Hematopoietic multipotent progenitor cell treated with erythropoietin and hydrocortisone succinate and interleukin-3 and kit ligand, for 4 days (in vitro differentiated cells): ENCODE measurements at regions not wholly inside any gene's neighbourhood (a gene's known extent, or its start where the extent isn't known, plus 50 kb on each side); places are given as distances from the start of the nearest gene placed in this dataset.
A peak's percentile ranks its signal among the peaks of the same experiment; 100 is the strongest.

ENCODE experiments used
- DNase-seq: peaks from one replicate; pipeline ENCODE4 v3.0.0-alpha.2; 2015

DNA sequence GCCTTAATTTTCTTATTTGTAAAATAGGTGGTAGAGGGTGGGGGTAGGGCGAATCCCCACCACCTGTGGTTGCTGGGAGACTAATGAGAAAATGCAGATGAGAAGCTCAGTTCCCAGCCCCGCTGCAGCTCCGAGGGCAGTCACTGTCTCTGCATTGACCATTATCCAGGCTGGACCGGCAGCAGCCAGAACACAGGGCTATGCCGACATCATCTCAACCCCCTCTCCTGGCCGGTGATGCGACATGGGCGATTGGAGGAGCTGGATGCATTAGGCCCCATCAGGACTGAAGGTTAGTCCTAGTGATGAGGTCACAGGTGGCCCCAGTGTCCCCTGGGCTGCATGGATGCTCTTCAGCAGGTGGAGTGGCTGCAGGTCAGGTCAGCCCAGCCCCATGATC, 412.4 kb downstream of the CTTN start:
- no peak for DNase-seq

DNA sequence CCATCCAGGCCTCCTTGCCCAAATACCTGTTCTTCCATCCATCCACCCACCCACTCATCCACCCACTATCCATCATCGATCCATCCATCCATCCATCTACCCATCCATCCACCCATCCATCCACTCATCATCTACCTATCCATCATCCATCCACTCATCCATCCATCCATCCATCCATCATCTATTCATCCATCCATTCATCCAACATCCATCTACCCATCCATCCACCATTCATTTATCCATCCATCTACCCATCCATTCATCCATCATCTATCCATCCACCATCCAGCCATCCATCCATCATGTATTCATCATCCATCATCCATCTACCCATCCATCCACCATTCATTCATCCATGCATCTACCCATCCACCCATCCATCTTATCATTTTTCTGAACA, 413.2 kb downstream of the CTTN start:
- no peak for DNase-seq

DNA sequence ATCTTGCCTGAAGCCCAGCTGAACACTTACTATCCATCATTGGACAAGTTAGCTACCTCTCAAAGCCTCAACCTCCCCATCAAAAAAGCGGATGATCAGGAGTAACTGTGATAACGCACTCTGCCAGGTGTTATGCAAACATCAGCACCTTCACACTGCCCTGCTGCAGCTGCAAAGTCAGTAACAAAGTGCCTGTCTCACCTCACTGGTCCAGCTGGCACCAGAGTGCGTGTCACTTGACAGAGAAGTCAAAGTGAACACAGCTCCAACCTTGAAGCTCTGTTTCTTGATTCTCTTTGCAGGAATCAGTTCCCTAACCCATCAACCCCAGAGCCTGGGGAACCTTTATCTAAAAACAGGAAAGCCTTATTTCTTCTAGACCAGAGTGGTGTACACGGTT, 413.6 kb downstream of the CTTN start:
- no peak for DNase-seq

DNA sequence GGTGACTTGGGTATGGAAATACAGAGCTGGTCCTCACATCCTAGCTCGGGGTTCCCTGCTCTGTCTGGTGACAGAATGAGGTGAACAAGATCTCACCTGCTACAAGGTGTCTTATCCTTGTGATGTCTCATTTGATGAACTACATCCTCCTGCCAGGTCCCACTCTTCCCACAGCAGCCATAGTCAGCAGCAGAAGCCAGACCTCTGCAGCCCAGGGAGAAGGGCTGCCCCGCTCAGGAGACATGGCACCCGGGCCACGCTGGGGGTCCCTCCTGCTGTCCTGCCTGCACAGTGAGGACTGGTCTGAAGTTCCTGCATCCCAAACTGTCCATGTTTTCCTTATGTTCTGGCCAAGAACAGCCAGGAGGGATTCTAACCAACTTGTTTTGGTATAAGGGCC, 414.1 kb downstream of the CTTN start:
- no peak for DNase-seq

DNA sequence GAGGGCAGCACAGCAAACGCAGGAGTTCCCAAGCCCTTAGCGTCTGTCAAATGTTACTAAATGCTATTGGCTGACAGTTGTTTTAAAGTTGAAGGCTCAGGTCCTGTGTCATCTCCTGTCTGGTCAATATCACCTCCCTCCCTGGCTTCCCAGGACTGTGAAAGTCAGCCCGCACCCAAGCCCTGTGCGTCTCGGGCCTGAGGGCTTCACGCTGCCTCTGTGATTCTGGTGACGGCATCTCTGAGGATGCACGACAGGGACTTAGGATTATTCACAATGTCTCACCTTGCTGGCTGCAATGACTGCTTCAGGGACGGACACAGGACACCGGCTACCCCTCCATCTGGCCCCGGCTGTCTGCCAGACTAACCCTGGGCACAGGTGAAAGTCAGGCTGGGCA, 415.3 kb downstream of the CTTN start:
- DNase-seq: no peak

DNA sequence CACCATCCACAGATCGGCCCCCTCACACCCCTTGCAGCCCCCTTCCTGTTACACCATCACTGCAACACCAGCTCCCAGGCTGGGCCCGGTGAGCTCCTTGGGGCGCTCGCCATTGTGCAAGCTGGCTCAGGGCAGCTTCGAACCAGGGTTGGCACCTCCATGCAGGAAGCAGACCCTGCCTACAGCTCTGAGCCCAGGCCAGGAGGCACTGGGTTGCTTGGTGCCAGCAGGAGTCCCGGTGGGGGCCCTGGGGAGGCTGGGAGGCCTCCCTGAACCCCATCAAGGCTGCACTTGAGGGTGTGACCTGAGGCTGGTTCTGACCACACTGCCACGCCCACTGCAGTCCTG, 417.1 kb downstream of the CTTN start:
- DNase-seq: no peak

DNA sequence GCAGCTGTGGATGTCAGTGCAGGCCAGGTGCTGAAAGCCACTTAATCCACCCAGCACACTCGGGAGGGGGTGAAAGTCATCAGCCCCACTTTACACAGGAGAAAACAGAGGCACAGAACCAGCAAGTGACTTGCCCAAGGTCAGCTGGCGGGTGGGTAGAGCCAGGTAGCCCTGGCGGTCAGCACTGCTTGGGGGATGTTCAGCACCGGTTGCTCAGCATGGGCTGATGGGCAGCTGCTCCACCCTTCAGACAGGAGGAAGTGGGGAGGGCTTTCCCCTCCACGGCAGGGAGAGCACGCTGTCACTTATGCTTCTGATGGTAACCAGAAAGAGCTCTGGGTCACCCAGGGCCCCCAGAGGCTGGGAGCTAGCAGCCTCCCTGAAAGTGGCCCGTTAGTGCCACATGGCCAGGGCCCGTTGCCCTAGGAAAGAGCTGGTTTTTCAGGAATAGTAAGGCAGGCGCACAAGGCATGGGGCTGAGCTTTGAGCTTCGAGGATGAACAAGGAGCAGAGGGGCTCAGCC, 417.9 kb downstream of the CTTN start:
- no peak for DNase-seq

DNA sequence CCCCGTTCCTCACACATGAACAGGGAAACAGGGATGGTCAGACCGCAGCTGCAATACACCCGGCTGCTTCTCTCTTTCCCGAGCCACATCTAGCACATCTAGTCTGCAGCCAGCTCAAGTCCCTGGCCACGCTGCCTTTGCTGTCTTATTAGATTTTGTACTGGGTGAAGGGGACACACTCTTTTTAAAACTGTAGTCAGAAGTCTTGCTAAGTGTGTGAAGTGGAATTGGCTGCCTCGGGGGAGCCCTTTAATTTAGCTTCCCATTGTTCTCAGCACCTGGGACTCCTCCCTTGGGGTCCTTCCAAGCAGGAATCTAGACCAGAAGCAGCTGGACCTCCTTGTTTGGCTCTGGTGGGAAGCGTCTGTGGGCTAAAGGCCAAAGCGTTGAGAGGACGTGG, 420.0 kb downstream of the CTTN start:
- no peak for DNase-seq

DNA sequence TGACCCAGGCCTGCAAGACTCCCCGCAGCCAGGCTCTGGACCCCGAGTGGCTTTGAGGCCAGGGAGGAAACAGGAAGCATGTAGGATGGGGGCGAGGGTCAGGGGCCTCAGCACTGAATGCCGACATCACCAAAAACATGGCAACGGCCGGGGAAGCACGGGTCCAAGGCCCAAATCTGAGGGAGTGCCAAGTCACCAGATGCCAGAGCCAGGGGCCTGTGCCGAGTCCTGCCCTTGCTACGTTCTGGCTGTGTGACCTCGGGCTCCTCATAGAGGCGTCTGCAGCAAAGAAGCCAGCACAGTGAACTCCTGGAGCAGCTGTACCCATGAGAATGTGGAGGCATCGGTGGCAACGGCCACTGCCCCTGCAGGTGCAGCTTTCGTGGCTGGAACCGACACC, 420.7 kb downstream of the CTTN start:
- DNase-seq: no peak

DNA sequence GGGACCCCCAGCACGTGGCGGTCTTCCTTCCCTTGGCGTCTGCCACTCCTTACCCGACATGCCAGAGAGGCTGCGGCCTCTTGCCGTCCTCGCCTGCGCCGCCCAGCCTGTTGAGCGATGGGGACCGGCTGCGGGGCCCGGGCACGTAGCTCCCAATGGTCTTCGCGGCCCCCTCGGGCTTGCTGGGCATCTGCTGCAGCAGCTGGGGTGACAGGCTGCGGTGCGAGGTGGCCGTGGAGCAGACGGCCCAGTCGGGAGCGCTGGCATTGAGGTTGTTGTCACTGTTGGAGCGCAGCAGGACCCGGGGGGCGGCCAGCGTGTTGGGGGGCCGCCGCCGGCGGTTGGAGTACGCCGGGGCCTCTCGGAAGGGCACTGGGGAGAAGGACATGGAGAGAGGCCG, 422.0 kb downstream of the CTTN start:
- DNase-seq: no peak

DNA sequence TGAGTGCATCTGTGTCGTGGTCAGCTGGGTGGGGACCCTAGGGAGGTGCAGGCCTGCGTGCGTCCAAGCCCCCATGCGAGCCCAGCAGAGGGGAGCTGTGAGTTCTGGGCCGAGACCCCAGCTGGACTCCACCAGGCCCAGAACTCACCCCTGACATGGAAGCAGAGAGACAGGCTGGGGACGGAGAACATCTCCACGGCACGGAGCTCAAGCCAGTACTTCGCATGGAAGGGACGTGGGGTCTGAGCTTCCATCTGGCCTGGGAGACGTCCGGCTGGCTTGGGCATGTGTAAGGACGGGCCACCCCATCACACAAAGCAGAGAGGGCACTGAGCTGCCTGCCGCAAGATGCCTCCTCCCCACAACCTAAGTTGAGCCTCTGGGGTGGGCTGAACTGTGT, 422.4 kb downstream of the CTTN start:
- DNase-seq: no peak

DNA sequence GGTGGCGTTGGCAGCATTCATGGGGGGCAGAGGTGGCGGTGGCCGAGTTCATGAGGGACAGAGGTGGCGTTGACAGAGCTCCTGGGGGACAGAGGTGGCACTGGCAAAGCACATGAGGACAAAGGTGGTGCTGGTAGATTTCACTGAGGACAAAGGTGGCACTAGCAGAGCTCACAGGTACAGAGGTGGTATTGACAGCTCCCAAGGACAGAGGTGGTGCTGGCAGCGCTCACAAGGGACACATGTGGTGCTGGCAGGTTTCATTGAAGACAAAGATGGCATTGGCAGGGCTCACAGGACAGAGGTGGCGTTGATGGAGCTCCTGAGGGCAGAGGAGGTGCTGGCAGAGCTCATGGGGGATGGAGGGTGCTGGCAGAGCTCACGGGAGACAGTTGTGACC, 425.4 kb downstream of the CTTN start:
- DNase-seq: no peak

DNA sequence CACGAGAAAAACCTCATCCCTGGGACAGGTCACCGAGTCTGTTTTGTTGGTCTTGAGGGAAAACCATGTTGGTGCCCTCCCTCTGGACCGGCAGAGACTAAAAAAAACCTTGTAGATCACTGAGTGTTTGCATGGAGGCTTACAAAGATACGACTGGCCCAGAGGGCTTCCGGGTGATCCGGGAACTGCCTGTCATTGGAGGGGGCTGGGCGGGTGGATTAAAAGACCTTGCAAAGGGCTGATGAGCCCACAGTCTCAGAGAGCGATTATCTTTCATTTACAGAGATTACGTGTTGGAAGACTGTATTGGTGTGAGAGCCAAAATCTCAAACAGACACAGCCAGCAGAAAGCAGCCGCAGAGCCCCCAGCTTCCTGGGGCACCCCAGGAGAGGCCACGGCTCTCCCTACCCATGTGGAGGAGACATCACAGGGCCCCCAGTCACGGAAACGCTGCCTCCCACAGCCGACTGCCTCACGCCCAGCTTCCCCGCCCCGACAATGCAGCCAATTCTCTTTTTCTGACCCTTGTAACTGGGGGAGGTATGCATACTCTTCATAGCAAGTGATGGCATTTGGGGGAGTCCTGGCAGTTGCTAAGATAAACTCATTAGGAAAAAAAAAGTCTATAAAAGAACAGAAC, 426.4 kb downstream of the CTTN start:
- peak; percentile 80 for DNase-seq

DNA sequence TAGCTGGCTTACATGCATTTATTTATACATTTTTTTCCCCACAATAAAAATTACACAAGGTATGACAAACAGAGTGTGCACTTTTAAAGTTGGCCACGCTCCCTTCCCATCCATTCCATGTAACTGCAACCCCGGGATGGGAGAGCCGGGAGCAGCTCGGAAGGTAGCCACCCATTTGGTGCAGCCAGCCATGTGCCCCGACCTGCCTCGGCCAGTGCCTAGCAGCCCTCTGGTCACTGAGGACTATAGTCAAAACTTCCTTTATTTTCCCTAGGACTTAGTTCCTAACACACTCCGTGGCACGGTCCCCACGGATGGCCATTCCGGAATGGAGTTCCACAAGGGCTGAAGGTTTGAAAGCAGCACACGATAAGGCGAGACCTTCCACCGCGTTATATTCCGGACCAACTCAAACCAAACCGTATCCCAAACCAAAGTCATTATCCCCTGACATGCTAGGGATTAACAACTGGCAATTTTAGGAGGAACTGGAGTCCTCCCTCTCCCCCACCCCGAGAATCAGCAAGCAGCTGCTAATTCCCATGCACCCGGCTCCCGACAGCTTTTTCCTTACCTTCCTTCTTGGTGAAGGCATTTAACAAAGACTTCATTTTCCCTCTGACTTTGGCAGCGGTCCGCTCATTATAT, 426.4 kb downstream of the SHANK2 start:
- DNase-seq: no peak

DNA sequence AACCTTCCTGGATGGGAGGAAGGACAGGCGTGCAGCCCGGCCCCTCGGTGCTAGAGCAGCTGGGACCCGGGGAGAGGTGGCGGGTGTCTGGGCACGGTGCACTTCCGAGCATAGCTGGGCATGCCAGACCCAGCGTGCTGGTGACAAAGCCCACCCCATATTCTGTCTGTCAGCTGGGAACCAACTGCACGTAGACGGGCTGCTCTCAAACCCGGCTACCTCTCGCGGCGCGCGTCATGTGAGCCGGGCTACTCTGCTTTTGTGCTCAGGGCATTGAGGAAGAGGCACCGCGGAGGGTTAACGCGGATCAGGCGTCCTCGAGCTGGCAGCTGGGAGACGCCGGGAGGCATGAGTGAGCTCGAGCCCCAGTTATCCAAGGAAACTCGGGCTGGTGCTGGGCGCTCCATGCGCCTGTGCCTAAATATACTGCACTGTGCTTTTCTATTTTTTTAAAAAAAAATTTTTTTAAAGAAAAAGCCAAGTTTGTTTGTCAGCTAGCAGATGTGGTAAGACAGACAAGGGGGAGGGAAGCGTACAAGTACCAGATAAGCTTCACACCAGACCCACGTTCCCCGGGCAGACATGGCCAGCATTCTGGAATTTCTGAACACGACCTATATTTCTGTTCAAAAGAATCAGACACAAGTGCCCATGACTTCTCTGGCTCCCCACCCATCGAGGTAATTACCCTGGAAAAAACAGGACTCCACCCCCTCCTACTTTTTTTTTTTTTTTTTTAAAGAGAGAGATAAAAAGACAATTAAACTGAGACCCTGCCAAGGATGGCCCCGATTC, 425.6 kb downstream of the SHANK2 start:
- peak; percentile 57 for DNase-seq

DNA sequence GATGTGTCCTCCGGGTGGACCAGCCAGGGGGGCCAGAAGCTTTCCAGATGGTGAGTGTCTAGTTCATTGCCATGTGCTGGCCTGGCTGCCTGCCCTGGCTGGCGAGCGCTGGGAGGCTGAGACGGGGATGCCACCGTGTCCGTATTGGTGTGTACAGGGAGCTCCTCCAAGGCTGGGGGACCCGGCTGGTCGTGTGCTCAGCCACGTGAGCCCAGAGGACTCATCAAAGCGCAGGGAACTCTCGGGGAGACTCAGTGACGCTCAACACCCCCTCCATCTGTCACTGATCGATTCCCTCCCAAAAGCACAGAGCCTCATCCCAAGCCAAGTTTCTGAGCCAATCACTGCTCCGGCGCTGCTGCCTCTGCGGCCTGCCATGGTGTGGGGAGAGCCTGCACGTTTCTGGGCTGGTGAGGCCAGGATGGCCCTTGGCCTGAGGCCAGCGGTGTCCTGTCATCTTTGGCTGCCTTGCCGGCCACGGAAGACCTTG, 423.7 kb downstream of the SHANK2 start:
- DNase-seq: no peak

DNA sequence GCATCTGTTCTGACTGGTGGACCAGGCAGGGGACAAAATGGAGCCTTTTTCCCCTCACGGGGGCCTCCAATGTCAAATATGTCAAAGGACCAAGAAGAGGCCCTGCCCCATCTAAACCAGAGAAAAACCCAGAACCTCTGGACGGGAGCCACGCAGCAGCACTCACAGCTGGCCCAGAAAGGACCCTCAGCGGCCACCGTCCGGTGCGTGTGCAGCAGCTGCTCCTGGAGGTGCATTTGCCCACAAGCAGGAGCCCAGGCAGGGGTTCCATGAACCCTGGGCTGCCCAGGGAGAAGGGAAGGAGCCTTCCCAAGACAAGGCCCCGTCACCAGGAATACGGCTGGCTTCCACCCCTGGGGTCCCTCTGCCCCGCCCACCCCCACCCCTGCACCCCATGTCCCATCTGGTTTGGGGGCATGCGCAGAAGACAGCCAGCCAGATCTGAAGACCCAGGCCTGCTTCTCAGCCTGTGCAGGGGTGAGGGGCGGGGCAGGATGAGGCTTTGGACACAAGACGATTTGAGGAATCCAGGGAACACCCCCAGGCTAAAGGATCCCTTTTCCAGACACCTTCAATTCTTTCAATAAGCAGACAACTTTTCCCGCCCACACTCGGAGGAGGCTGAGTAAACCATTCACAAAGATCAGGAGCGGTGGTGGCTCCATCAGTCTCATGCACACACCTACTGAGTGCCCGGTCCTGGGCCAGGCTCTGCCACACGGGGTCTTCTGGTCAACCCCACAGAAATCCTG, 423.1 kb downstream of the SHANK2 start:
- no peak for DNase-seq

DNA sequence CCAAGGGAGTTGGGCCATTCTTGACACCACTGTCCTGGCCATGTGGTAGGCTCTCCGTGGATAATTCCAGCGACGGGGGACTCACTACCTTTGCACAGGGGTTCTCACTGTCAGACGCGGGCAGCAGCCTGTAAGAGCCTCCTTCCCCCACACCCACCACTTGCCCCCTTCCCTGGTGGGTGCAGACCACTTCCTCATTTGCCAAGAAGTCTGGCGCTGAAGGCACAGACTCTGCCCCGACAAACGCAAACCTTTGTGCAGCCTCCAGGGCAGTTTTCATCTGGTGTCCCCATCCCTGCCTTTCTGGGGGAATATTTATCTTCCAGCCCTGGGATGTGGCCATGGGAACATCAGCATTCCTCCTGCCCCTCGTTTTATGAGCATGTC, 422.5 kb downstream of the SHANK2 start:
- peak; percentile 47 for DNase-seq

DNA sequence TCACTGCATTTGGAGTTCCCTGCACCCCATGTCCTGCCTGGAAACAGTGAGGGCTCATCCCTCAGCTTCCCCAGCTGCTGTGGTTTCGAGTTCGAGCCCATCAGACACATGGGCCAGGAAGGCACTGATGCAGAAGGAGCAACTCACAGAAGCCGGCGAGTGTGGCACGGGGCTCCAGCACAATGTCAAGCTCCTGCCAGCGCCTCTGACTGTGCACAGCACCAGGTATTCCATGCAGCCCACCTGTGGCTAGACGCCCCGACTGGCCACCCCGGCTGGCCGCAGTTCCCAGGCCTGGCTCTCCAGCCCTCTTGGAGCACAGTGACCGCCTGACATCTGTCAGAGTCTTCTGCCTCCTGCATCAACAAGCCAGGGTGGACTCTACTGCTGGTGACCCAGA, 419.4 kb downstream of the SHANK2 start:
- DNase-seq: no peak

DNA sequence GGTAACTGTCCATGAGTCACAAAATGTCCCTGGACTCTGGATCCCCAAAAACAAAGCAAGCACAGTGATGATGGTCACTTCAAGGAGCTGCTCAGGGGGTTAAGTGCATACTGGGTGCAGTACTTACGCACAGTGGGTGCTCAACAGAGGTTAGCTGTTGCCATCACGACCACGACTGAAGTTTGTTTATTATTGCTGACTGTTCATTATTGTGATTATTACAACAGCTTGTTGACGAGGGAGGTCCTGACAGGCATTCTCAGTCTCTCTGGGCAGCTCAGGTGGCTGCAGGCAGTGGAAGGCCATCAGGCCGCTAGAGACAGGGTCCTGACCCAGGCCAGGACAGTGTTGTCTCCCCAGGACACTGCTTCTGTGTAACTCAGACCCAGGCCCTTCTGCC, 418.8 kb downstream of the SHANK2 start:
- no peak for DNase-seq

DNA sequence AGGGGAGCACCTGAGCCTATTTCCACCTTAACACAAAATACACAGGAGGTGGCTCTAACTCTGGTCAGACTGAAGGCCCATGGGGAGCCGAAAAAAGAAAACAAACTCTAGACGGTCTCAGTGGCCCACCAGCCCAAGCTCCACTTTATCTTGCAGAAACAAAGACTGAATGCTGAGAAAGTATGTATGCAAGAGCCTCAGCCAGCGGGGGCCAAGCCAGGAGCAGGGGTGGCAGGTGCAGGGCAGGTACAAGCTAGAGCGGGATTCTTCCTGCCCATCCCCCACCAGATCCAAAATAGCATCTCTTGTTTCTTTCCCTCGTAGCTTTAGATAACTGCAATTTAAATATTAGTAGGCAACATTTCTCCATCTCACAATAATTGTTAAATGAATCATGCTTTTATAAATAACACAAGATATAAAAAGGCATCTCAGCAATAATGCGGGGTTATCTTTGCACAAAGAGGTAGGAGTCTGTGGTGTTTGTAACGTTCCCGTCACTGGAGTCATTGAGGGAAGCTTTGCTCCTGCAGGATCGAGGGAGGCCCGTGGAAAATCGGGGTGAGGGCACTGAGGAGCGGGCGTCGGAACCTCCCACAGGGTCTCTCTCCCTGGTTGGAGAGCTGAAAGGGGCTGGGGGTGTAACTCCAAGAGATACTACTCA, 418.0 kb downstream of the SHANK2 start:
- no peak for DNase-seq

DNA sequence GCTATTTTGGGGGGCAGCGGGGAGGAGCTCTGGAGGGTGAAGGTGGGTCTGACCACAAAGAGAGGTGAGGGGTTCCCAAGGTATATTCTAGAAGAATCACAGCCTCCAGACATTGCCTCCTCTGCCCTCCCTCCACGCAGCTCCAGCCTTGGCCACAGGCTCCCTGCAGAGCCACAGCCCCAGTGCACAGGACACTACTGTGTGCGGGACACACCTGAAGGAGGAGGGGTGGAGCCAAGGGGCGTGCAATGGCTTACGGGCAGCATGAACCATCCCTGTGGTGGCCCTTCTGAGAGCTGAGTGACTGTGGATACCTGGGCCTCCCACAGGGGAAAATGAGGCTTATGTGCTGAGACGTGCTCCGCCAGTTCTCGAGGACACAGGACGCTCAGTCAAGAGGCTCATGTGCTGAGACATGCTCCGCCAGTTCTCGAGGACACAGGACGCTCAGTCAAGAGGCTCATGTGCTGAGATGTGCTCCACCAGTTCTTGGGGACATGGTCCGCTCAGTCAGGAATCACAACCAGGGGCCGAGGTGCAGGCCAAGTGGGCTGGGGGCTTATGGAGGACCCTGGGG, 417.3 kb downstream of the SHANK2 start:
- DNase-seq: no peak
